GM19455 (cell line): ENCODE measurements at regions not wholly inside any gene's neighbourhood (a gene's known extent, or its start where the extent isn't known, plus 50 kb on each side); places are given as distances from the start of the nearest gene placed in this dataset.

ENCODE experiments used
- ATAC-seq: cut with Tn5 transposase; IDR thresholded peaks from one replicate; pipeline ENCODE4 v1.9.1; 2021; ENCODE audit not compliant: unreplicated experiment

GRCh38 chr1:39107341-39108290, 81.5 kb downstream of the NDUFS5 start:
- ATAC-seq: no peak

- ATAC-seq: no peak
These were observed 83.5 kb downstream of the NDUFS5 start for GRCh38 chr1:39109644-39110043.

DNA sequence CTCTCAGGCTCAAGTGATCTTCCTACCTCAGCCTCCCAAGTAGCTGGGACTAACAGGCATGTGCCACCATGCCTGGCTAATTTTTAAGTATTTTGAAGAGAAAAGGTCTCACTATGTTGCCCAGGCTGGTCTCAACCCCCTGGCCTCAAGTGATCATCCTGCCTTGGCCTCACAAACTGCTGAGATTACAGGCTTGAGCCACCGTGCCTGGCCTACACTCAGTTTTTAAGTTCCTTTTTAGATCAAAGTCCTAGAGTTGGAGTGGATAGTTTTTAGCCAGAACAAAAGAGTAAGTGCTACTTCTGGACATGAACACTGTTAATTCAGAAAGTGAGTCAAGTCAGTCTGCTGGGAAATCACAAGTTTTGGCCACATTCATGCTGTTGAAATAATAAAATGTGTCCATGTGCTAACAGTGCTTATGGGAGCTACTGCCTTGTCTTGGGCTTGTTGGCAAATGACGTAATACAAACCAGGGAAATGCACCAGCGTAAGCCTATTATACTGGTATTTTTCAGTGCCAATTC, 84.2 kb downstream of the NDUFS5 start:
- ATAC-seq: no peak

GRCh38 chr1:39110882-39111281, 84.7 kb downstream of the NDUFS5 start:
- ATAC-seq: no peak

DNA sequence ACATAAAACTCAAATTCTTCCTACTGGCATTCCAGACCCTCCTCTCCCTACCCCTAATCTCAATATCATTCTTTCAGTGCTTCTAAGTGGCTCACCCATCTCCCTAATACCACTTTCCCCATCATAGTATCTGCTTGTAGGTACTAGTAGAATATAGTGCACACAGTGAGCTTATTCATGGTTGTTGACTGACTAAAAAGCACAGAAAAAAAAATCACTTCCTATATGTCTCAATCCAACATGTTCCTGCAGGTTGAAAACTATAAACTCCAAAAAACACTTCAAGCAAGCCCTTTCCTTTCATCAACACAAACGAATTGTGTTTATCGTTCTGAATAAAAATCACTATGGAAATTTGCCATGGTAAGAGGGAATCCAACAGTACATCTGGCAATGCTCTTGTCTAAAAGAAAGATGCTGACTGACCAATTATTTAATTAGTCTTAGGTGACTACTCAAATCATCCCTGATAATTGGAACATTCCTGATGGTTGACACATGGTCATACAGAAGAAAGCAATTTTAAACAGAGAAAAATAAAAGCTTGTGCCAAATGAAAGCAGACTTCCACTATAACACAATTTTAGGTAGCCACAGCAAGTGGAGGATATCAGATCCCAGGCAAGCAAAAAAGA, 87.1 kb downstream of the NDUFS5 start:
- no peak for ATAC-seq

- ATAC-seq: no peak
These were observed 89.0 kb upstream of the MACF1 start for GRCh38 chr1:39115271-39116110.

- no peak for ATAC-seq
These were observed 88.3 kb upstream of the MACF1 start for GRCh38 chr1:39116116-39116607.

- ATAC-seq: no peak
These were observed 87.4 kb upstream of the MACF1 start for GRCh38 chr1:39116860-39117728.

DNA sequence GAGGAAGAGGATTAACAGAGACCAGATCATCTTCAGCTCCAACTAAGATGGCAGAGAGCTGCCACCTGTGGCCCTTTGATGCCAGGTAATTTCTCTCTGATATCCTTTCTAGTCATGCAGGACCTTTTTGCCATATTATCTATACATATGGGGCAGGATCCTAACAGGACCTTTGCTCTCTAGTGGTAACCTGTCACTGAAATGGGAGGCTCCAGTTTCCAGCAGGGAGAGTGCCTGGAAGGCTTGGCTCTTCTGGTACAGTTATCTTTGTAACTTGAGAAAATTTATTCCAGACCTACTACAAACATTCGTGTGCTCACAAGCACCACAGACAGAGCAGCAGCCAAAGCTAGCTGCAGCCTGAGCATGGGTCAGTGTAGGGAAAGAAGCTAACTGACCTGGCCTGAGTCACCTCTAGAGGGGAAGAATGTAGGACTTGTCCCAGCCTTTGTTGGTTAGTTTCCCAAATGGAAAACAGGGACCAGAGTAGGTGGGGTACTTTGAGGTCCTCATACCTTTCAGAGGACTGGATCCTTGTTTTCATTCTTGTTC, 86.5 kb upstream of the MACF1 start:
- ATAC-seq: no peak

- ATAC-seq: no peak
These were observed 82.4 kb upstream of the MACF1 start for GRCh38 chr1:39122056-39122455.

- no peak for ATAC-seq
These were observed 80.2 kb upstream of the MACF1 start for GRCh38 chr1:39124282-39124681.

DNA sequence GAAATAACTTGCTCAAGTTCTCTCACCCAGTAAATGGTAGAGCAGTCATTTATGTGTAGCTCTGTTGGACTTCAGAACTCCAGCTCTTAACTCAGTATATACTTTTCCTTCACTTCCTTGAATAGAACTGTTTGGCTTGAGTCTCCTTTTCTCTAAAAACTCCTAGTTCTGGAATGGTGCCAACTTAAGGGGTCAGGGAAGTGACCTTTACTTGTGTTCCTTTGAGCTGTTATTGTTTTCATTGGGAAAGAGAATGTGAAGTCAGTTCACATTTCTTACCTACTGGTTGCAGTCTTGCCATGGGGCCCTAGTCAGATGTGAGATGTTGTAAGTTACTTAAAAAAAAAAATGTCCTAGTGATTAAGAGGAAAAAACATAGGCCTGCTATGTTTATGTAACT, 77.0 kb upstream of the MACF1 start:
- no peak for ATAC-seq

- no peak for ATAC-seq
These were observed 76.4 kb upstream of the MACF1 start for GRCh38 chr1:39128126-39128525.

DNA sequence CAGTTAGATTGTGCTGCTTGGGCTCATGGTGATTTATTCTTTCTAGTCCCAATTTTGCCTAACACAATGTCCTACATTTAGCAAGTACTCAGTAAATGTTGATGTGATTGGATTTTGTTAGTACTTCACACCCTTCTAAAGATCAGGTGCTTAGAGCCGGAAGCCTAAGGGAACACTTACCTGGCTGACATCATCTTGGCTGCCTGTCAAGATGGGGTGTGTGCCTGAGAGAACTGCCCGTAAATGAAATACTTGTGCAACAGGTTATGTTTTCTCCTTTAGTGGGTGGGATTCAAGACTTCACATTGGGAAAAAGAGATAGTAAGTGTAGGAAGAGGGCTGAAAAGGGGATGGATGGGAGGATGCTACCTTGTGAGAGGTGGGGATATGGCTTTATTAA, 75.5 kb upstream of the MACF1 start:
- no peak for ATAC-seq

DNA sequence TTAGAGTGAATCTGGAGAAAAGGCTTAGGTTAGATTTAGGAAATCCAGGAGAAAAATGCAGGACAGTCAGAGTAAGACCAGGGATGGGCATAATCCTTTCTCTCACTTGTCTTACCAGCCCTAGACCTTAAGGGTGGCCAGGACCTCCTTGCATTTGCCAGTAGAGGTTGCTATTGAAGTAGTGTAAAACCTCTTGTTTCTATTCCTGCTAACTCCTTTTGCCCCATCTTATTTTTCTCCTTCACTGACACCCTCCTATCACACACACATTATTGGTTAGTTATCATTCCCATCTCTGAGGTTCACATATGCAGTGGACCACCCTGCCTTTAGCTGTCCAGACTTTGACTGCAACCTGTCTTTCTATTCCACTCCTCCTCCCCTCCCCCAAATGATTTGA, 75.0 kb upstream of the MACF1 start:
- no peak for ATAC-seq

GRCh38 chr1:39130325-39130724, 74.2 kb upstream of the MACF1 start:
- no peak for ATAC-seq

DNA sequence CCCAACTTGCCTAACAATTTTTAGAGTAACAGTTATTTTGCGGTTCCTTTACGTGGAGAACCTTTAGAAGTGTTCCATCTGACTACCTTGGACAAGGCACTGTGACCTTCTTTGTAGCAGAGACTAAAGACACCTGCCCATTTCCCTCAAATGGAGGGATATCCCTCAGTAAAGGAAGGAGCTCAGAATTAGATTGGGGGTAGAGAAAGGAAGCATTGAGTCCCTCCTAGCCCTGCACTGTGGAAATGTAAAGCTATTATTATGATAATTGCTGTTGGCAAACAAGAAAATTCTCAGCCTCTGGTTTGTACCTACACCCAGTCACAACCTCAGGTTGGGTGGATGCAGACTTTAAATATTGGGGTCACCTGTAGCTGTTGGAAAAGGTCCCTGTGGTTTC, 72.6 kb upstream of the MACF1 start:
- ATAC-seq: no peak

DNA sequence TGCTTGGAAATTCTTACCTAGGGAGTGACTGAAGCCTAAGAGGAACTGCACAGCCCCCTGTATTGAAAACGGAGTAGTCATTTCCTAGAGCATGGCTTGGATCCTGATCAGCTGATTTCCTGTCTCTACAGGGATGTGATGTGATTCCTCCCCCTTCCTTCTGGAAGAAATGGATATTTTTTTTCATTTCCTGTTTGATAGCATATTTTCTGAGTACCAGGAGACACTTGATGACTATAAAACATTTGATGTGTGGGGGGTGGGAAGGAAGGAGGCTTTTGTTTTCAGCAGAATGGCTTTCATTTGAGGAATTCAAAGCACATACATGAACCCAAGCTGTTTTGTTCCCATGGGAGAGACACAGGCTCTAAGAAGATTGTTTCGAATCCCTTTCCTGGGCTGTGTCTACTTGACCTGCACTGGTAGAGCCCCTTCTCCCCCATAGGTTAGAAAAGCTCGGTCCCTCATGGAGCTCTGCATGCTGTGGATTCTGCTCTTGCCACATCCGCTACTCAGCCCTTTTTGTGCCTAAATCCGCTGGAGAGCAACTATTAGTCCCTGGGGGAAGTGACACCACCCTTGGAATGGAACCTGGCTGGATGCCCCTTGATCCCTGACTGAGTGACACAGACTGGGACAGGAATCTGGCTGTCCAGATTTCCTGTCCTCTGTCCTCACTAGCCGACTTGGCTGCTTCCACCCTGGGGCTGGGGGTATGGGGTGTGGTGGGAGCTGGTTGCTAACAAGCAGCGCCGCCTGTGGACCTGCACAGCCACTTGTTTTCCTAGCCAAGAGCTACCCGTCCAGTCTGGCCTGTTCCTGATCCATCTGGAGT, 71.8 kb upstream of the MACF1 start:
- ATAC-seq: no peak

DNA sequence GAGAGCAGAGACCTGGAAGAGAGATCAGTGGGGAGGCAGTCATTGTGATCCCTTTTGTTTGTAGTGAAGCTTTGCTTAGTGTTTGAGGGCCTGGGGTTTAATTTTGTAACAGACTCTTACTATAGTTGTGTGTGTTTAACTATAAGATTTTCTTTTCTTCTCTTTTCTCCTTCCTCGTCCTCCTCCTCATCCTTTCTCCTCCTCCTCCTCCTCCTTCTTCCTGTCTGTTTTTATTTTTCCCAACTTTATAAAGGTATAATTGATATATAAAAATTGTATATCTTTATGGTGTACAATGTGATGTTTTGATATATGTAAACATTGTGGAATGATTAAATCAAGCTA, 71.2 kb upstream of the MACF1 start:
- no peak for ATAC-seq
